IMR-90 (cell line): ENCODE measurements at regions not wholly inside any gene's neighbourhood (a gene's known extent, or its start where the extent isn't known, plus 50 kb on each side); places are given as distances from the start of the nearest gene placed in this dataset.

Experiments used
- ATAC-seq: fragments of 200-7000 bp; cut with Tn5 transposase; 2 replicates; pipeline ENCODE4 v1.9.1; 2020; ENCODE audit warnings: low read depth, mild to moderate bottlenecking, moderate library complexity
- BruUV-seq: library from RNA; stranded (reverse); fragments of 400-500 nt; replicated peaks from 2 replicates; lab custom pipeline; 2021; lab: Mats Ljungman, UMichigan
- CTCF ChIA-PET: fragments of 300-600 bp; formaldehyde crosslinking; extraction: SDS; loops from one replicate; lab custom pipeline; 2021; ENCODE audit warnings: antibody characterized with exemption; lab: Yijun Ruan, JAX
- POLR2A ChIA-PET: fragments of 300-600 bp; sonication (Branson Sonifier 250); formaldehyde crosslinking; loops from one replicate; lab custom pipeline; 2022; ENCODE audit warnings: antibody characterized with exemption; ENCODE audit not compliant: unreplicated experiment; lab: Charles Lee
- DNase-seq: peaks from one replicate; pipeline ENCODE4 v3.0.0; 2013
- H2AFZ ChIP-seq: replicated peaks from 2 replicates; pipeline ENCODE3; 2013; ENCODE audit warnings: low read length, mild to moderate bottlenecking; ENCODE audit not compliant: poor library complexity
- H2AK5ac ChIP-seq: 2 replicates; pipeline ENCODE4 v1.6.1; 2013; ENCODE audit warnings: low read depth, low read length, inconsistent platforms
- H2AK9ac ChIP-seq: replicated peaks from 2 replicates; pipeline ENCODE3; 2013; ENCODE audit warnings: mild to moderate bottlenecking, low read depth, low read length, moderate library complexity; ENCODE audit not compliant: poor library complexity
- H2BK120ac ChIP-seq: 2 replicates; pipeline ENCODE4 v1.6.1; 2013; ENCODE audit warnings: low read depth, low read length, inconsistent platforms
- H2BK15ac ChIP-seq: 3 replicates; pipeline ENCODE4 v1.6.1; 2013; ENCODE audit warnings: low read depth, low read length, inconsistent platforms
- H2BK20ac ChIP-seq: 2 replicates; pipeline ENCODE4 v1.6.1; 2013; ENCODE audit warnings: low read depth, mild to moderate bottlenecking, inconsistent platforms, low read length, moderate library complexity
- H2BK5ac ChIP-seq: 2 replicates; pipeline ENCODE4 v1.6.1; 2013; ENCODE audit warnings: mild to moderate bottlenecking, low read depth, low read length, inconsistent platforms; ENCODE audit not compliant: poor library complexity, severe bottlenecking
- H3K14ac ChIP-seq: replicated peaks from 2 replicates; pipeline ENCODE4 v1.6.1; 2013; ENCODE audit warnings: low read depth, low read length, inconsistent platforms
- H3K18ac ChIP-seq: 2 replicates; pipeline ENCODE4 v1.6.1; 2013; ENCODE audit warnings: low read depth, low read length, control low read depth
- H3K23ac ChIP-seq: 2 replicates; pipeline ENCODE4 v1.6.1; 2013; ENCODE audit warnings: low read depth, low read length, inconsistent platforms
- H3K27ac ChIP-seq: 2 replicates; pipeline ENCODE4 v1.5.1; 2013; ENCODE audit warnings: mild to moderate bottlenecking, control low read depth, low read length; ENCODE audit not compliant: insufficient read depth
- H3K27me3 ChIP-seq: 2 replicates; pipeline ENCODE4 v1.6.1; 2013; ENCODE audit warnings: low read length; ENCODE audit not compliant: control insufficient read depth, insufficient read depth
- H3K36me3 ChIP-seq: 2 replicates; pipeline ENCODE4 v1.6.1; 2013; ENCODE audit warnings: low read length, mixed read lengths; ENCODE audit not compliant: control insufficient read depth, insufficient read depth
- H3K4ac ChIP-seq: 2 replicates; pipeline ENCODE4 v1.6.1; 2013; ENCODE audit warnings: low read depth, low read length, inconsistent platforms
- H3K4me1 ChIP-seq: 2 replicates; pipeline ENCODE4 v1.6.1; 2013; ENCODE audit warnings: low read length, mixed read lengths; ENCODE audit not compliant: control insufficient read depth, insufficient read depth
- H3K4me2 ChIP-seq: 2 replicates; pipeline ENCODE4 v1.6.1; 2013; ENCODE audit warnings: low read depth, mild to moderate bottlenecking, control low read depth, low read length, moderate library complexity
- H3K4me3 ChIP-seq: 2 replicates; pipeline ENCODE4 v1.5.1; 2013; ENCODE audit warnings: low read depth, mild to moderate bottlenecking, control low read depth, low read length, moderate library complexity; ENCODE audit not compliant: insufficient read depth
- H3K56ac ChIP-seq: 2 replicates; pipeline ENCODE4 v1.6.1; 2013; ENCODE audit warnings: low read length, inconsistent platforms; ENCODE audit not compliant: insufficient read depth; ENCODE audit errors: extremely low read depth
- H3K79me1 ChIP-seq, 2 experiments: 2 replicates each; pipeline ENCODE4 v1.6.1; 2013; ENCODE audit warnings: low read length in 2 of 2, inconsistent platforms in 1 of 2, low read depth in 1 of 2
- H3K9ac ChIP-seq: 2 replicates; pipeline ENCODE4 v1.6.1; 2013; ENCODE audit warnings: low read depth, low read length, control low read depth
- H3K9me1 ChIP-seq: 2 replicates; pipeline ENCODE4 v1.6.1; 2013; ENCODE audit warnings: low read length, inconsistent platforms; ENCODE audit not compliant: insufficient read depth
- H3K9me3 ChIP-seq: 2 replicates; pipeline ENCODE4 v1.6.1; 2013; ENCODE audit warnings: low read length; ENCODE audit not compliant: control insufficient read depth, insufficient read depth
- H4K20me1 ChIP-seq: 2 replicates; pipeline ENCODE4 v1.6.1; 2013; ENCODE audit warnings: low read length, inconsistent platforms; ENCODE audit not compliant: insufficient read depth
- H4K5ac ChIP-seq: 2 replicates; pipeline ENCODE4 v1.6.1; 2013; ENCODE audit warnings: mild to moderate bottlenecking, low read depth, low read length, control low read depth
- H4K8ac ChIP-seq, 2 experiments: 2 replicates each; pipeline ENCODE4 v1.6.1; 2013; ENCODE audit warnings: low read depth in 2 of 2, low read length in 2 of 2, control low read depth in 1 of 2, inconsistent platforms in 1 of 2
- H4K91ac ChIP-seq: 2 replicates; pipeline ENCODE4 v1.6.1; 2013; ENCODE audit warnings: low read depth, low read length, inconsistent platforms; ENCODE audit not compliant: insufficient read depth
- MAZ ChIP-seq: IDR thresholded peaks from 2 replicates; pipeline ENCODE4 v1.6.1; 2012; ENCODE audit warnings: low read depth, mild to moderate bottlenecking, low read length, improper control_type of control experiment, moderate library complexity, borderline replicate concordance
- RFX5 ChIP-seq: IDR thresholded peaks from 2 replicates; pipeline ENCODE4 v1.8.0; 2012; ENCODE audit warnings: low read depth, mild to moderate bottlenecking, low read length, moderate library complexity
- WGBS, 2 experiments: methylation state at CpG; one replicate each; pipeline versions ENCODE4 v1.1.5 to v1.1.7; 2013; ENCODE audit warnings: missing lambda C conversion rate in 2 of 2; ENCODE audit not compliant: insufficient read length in 1 of 2; ENCODE audit errors: extremely low coverage in 2 of 2; 5-methylcytosine and 5-hydroxymethylcytosine counted together
- dilution Hi-C: fragments of 300-500 bp; cut with HindIII; formaldehyde crosslinking; loops from one replicate; pipeline ENCODE4 v1.14.3; 2018; ENCODE audit warnings: low sequenced_read_pairs; ENCODE audit not compliant: unreplicated experiment
- in situ Hi-C: fragments of 300-500 bp; cut with MboI; formaldehyde crosslinking; loops from 3 replicates; pipeline ENCODE4 v1.14.3; 2019; ENCODE audit warnings: low sequenced_read_pairs, inconsistent platforms, mixed read lengths
- intact Hi-C: fragments of 100-400 bp; cut with micrococcal nuclease; formaldehyde crosslinking; loops from 2 replicates; pipeline ENCODE4 v1.10.0; 2022

- Histone ChIP-seq H3K4me2 (no peak overlapping the region), H3K79me1 (no peaks in the 10 kb centered on the region), H3K9ac (no peak overlapping the region), H3K4ac (no peak overlapping the region), H3K36me3 (no peaks in the 10 kb centered on the region), H4K5ac (no peak overlapping the region), H2BK5ac (no peak overlapping the region), H3K9me1 (no peaks in the 10 kb centered on the region), H4K20me1 (no peaks in the 10 kb centered on the region), H3K14ac (no peak overlapping the region), H3K27ac (no peak overlapping the region), H2BK20ac (no peak overlapping the region), H3K4me3 (no peak overlapping the region), H3K56ac (no peak overlapping the region), H3K27me3 (peaks cover 5% of the 10 kb centered on the region; the same call in 1 of the 2 replicates), H3K4me1 (no peaks in the 10 kb centered on the region), H3K23ac (no peak overlapping the region), H2BK120ac (no peak overlapping the region), H2AFZ (no peak overlapping the region), H4K91ac (no peak overlapping the region), H2AK5ac (no peak overlapping the region), H3K18ac (no peak overlapping the region), H2AK9ac (no peak overlapping the region), H2BK15ac (no peak overlapping the region), H3K9me3 (no peaks in the 10 kb centered on the region), H4K8ac (no peak overlapping the region)
- in situ Hi-C loops (no loop called here), intact Hi-C loops (no loop called here), dilution Hi-C loops (no loop called here)
- POLR2A ChIA-PET, result no interaction called here
- no peak for TF ChIP-seq RFX5
- TF ChIP-seq MAZ, result no peak
- ATAC-seq (no peak), DNase-seq (no peak)
- CTCF ChIA-PET, result no interaction called here
- no TSS peak for BruUV-seq
- 58% methylated on average over 3 of the region's 10 CpGs; no CpG with 5 or more reads in 1 of the 2 experiments for WGBS, 2 experiments
These were observed 95.3 kb upstream of the DISP3 start for GRCh38 chr1:11383553-11384169.
